H1 (cell line): ENCODE measurements at regions not wholly inside any gene's neighbourhood (a gene's known extent, or its start where the extent isn't known, plus 50 kb on each side); places are given as distances from the start of the nearest gene placed in this dataset.

Experiments used
- CTCF ChIA-PET: fragments of 300-600 bp; sonication (Branson Sonifier 250); formaldehyde crosslinking; loops from one replicate; lab custom pipeline; 2021; ENCODE audit not compliant: partially characterized antibody; lab: Charles Lee
- POLR2A ChIA-PET: fragments of 300-600 bp; sonication (Branson Sonifier 250); formaldehyde crosslinking; loops from one replicate; lab custom pipeline; 2021; ENCODE audit warnings: inconsistent platforms; ENCODE audit not compliant: partially characterized antibody; lab: Charles Lee
- DNase-seq, 2 experiments: peaks; one replicate each; pipeline versions ENCODE4 v3.0.0 to v3.0.0-alpha.2; 2010 to 2022; ENCODE audit warnings: low spot score in 2 of 2, low read depth in 1 of 2, mixed read lengths in 1 of 2
- FAIRE-seq: peaks from 2 replicates; lab custom pipeline; 2011; peaks lifted over from hg19 to GRCh38; lab: Jason Lieb, UNC
- H2AFZ ChIP-seq: 2 replicates; pipeline ENCODE4 v1.8.1; 2012; ENCODE audit warnings: low read length, inconsistent platforms
- H2AK5ac ChIP-seq: 2 replicates; pipeline ENCODE4 v1.6.1; 2013; ENCODE audit warnings: low read depth, low read length
- H2BK120ac ChIP-seq: replicated peaks from 2 replicates; pipeline ENCODE3; 2013; ENCODE audit warnings: low read depth, low read length, inconsistent platforms
- H2BK12ac ChIP-seq: 2 replicates; pipeline ENCODE4 v1.6.1; 2013; ENCODE audit warnings: low read depth, low read length
- H2BK15ac ChIP-seq: 2 replicates; pipeline ENCODE4 v1.6.1; 2013; ENCODE audit warnings: low read length
- H2BK20ac ChIP-seq: 2 replicates; pipeline ENCODE4 v1.6.1; 2013; ENCODE audit warnings: low read length
- H2BK5ac ChIP-seq: 2 replicates; pipeline ENCODE4 v1.6.1; 2013; ENCODE audit warnings: low read depth, low read length
- H3K14ac ChIP-seq: 2 replicates; pipeline ENCODE4 v1.6.1; 2013; ENCODE audit warnings: inconsistent platforms; ENCODE audit not compliant: insufficient read length
- H3K18ac ChIP-seq: 2 replicates; pipeline ENCODE4 v1.6.1; 2013; ENCODE audit warnings: low read length; ENCODE audit errors: extremely low read depth
- H3K23ac ChIP-seq: 2 replicates; pipeline ENCODE4 v1.6.1; 2013; ENCODE audit warnings: inconsistent platforms; ENCODE audit not compliant: insufficient read length
- H3K23me2 ChIP-seq: 2 replicates; pipeline ENCODE4 v1.6.1; 2013; ENCODE audit warnings: low read depth, low read length
- H3K27ac ChIP-seq: 2 replicates; pipeline ENCODE4 v1.6.1; 2011; ENCODE audit warnings: low read depth, low read length, inconsistent platforms
- H3K27me3 ChIP-seq, 4 experiments: replicated peaks in 1 of 4; 1 replicate in 1 of 4; 2 replicates in 3 of 4; pipeline versions ENCODE4 v1.6.1 to v1.8.1; 2011 to 2013; ENCODE audit warnings: low read length in 3 of 4, mild to moderate bottlenecking in 3 of 4, inconsistent platforms in 2 of 4, mixed read lengths in 2 of 4, moderate library complexity in 1 of 4; ENCODE audit not compliant: control insufficient read depth in 3 of 4, insufficient read depth in 3 of 4; ENCODE audit errors: extremely low read depth in 1 of 4
- H3K36me3 ChIP-seq, 4 experiments: 2 replicates each; pipeline versions ENCODE4 v1.6.1 to v1.8.1; 2011 to 2013; ENCODE audit warnings: mild to moderate bottlenecking in 4 of 4, low read length in 3 of 4, moderate library complexity in 2 of 4, control low read depth in 1 of 4, inconsistent platforms in 1 of 4; ENCODE audit not compliant: insufficient read depth in 4 of 4, control insufficient read depth in 2 of 4
- H3K4ac ChIP-seq: replicated peaks from 2 replicates; pipeline ENCODE3; 2013; ENCODE audit warnings: low read length, low read depth, mixed read lengths, inconsistent platforms; ENCODE audit not compliant: insufficient read length
- H3K4me1 ChIP-seq, 4 experiments: replicated peaks in 1 of 4; 1 replicate in 1 of 4; 2 replicates in 3 of 4; pipeline versions ENCODE4 v1.6.1 to v1.8.1; 2011 to 2013; ENCODE audit warnings: low read length in 3 of 4, inconsistent platforms in 2 of 4, mixed read lengths in 1 of 4; ENCODE audit not compliant: insufficient read depth in 4 of 4, control insufficient read depth in 3 of 4
- H3K4me2 ChIP-seq, 2 experiments: 2 replicates each; pipeline versions ENCODE4 v1.6.1 to v1.8.1; 2011 to 2013; ENCODE audit warnings: low read depth in 2 of 2, low read length in 2 of 2, control low read depth in 1 of 2, inconsistent platforms in 1 of 2, mild to moderate bottlenecking in 1 of 2; ENCODE audit not compliant: insufficient read depth in 1 of 2
- H3K4me3 ChIP-seq, 4 experiments: fragments of 200-600, 300-600 bp in 1 of 4; sonication (generic), shearing (Covaris generic), sonication (Bioruptor Twin) in 1 of 4; 2 replicates each; pipeline versions ENCODE4 v1.5.1 to v1.8.1; 2011 to 2016; ENCODE audit warnings: low read length in 4 of 4, low read depth in 3 of 4, control low read depth in 2 of 4, inconsistent platforms in 2 of 4, mild to moderate bottlenecking in 2 of 4, mixed read lengths in 1 of 4, moderate library complexity in 1 of 4; ENCODE audit not compliant: insufficient read depth in 2 of 4; ENCODE audit errors: extremely low read depth in 1 of 4
- H3K56ac ChIP-seq: replicated peaks from 2 replicates; pipeline ENCODE3; 2013; ENCODE audit warnings: low read depth, mild to moderate bottlenecking, mixed read lengths, low read length, inconsistent platforms; ENCODE audit not compliant: insufficient read length
- H3K79me1 ChIP-seq: 2 replicates; pipeline ENCODE4 v1.6.1; 2013; ENCODE audit warnings: low read depth, low read length, control low read depth
- H3K79me2 ChIP-seq, 2 experiments: 2 replicates each; pipeline versions ENCODE4 v1.6.1 to v1.8.1; 2012 to 2013; ENCODE audit warnings: low read length in 2 of 2, mild to moderate bottlenecking in 2 of 2, inconsistent platforms in 1 of 2; ENCODE audit not compliant: insufficient read depth in 2 of 2, control insufficient read depth in 1 of 2
- H3K9ac ChIP-seq, 4 experiments: replicated peaks in 1 of 4; 1 replicate in 1 of 4; 2 replicates in 3 of 4; pipeline versions ENCODE4 v1.6.1 to v1.8.1; 2011 to 2013; ENCODE audit warnings: low read depth in 3 of 4, low read length in 3 of 4, control low read depth in 2 of 4, mild to moderate bottlenecking in 2 of 4, moderate library complexity in 2 of 4, inconsistent platforms in 1 of 4; ENCODE audit errors: extremely low read depth in 1 of 4
- H3K9me3 ChIP-seq, 2 experiments: 2 replicates each; pipeline versions ENCODE4 v1.6.1 to v1.8.1; 2012 to 2013; ENCODE audit warnings: mild to moderate bottlenecking in 2 of 2, moderate library complexity in 2 of 2, control low read depth in 1 of 2, inconsistent platforms in 1 of 2, low read depth in 1 of 2, low read length in 1 of 2, mixed read lengths in 1 of 2; ENCODE audit not compliant: insufficient read depth in 2 of 2
- H4K20me1 ChIP-seq, 2 experiments: replicated peaks in 1 of 2; 2 replicates each; pipeline versions ENCODE3 to v1.8.1; 2011 to 2013; ENCODE audit warnings: inconsistent platforms in 2 of 2, low read length in 2 of 2, mild to moderate bottlenecking in 1 of 2; ENCODE audit not compliant: insufficient read depth in 2 of 2, control insufficient read depth in 1 of 2
- H4K5ac ChIP-seq: 2 replicates; pipeline ENCODE4 v1.6.1; 2013; ENCODE audit warnings: low read length, low read depth, mixed read lengths, inconsistent platforms; ENCODE audit not compliant: insufficient read length
- H4K8ac ChIP-seq: 2 replicates; pipeline ENCODE4 v1.8.0; 2013; ENCODE audit warnings: mild to moderate bottlenecking, moderate library complexity, low read length, inconsistent platforms; ENCODE audit not compliant: insufficient read depth; ENCODE audit errors: extremely low read depth
- H4K91ac ChIP-seq: replicated peaks from 2 replicates; pipeline ENCODE3; 2013; ENCODE audit warnings: low read length, mixed read lengths, inconsistent platforms; ENCODE audit not compliant: insufficient read length
- FOSL1 ChIP-seq: IDR thresholded peaks from 2 replicates; pipeline ENCODE4 v1.6.1; 2011; ENCODE audit warnings: mild to moderate bottlenecking, low read depth, low read length, moderate library complexity; ENCODE audit not compliant: insufficient read depth
- GTF2F1 ChIP-seq: IDR thresholded peaks from 2 replicates; pipeline ENCODE4 v1.6.1; 2012; ENCODE audit warnings: low read depth, low read length, improper control_type of control experiment, borderline replicate concordance
- RAD21 ChIP-seq, 2 experiments: IDR thresholded peaks in 1 of 2; conservative IDR thresholded peaks in 1 of 2; 2 replicates each; pipeline ENCODE4 v1.6.1; 2011; ENCODE audit warnings: low read depth in 2 of 2, low read length in 2 of 2, improper control_type of control experiment in 1 of 2, inconsistent platforms in 1 of 2, mild to moderate bottlenecking in 1 of 2, moderate library complexity in 1 of 2
- RNF2 ChIP-seq: fragments of 200-900, 300-1000 bp; sonication (generic); IDR thresholded peaks from 2 replicates; pipeline ENCODE4 v1.7.1; 2016; ENCODE audit warnings: borderline replicate concordance, low read depth, mild to moderate bottlenecking, antibody characterized with exemption, low read length; ENCODE audit not compliant: poor library complexity, severe bottlenecking; ENCODE audit errors: missing control alignments
- SIRT6 ChIP-seq: IDR thresholded peaks from one replicate; pipeline ENCODE4 v1.7.1; 2012; ENCODE audit warnings: low read length, inconsistent platforms
- TAF7 ChIP-seq: optimal IDR thresholded peaks from 2 replicates; pipeline ENCODE3; 2011; ENCODE audit warnings: low read depth, mild to moderate bottlenecking, inconsistent platforms, low read length, moderate library complexity, borderline replicate concordance
- YY1 ChIP-seq: IDR thresholded peaks from 2 replicates; pipeline ENCODE4 v1.6.1; 2011; ENCODE audit warnings: low read depth, mild to moderate bottlenecking, low read length
- WGBS, 2 experiments: shearing (Covaris generic) in 1 of 2; methylation state at CpG; one replicate each; pipeline versions ENCODE4 v1.1.6 to v1.1.7; 2013 to 2015; ENCODE audit warnings: low lambda C conversion rate in 2 of 2, mixed read lengths in 2 of 2, inconsistent platforms in 1 of 2, low coverage in 1 of 2, missing lambda C conversion rate in 1 of 2; ENCODE audit not compliant: insufficient replicate concordance in 2 of 2, insufficient coverage in 1 of 2, insufficient read length in 1 of 2; ENCODE audit errors: extremely low coverage in 1 of 2, missing lambda C conversion rate in 1 of 2; 5-methylcytosine and 5-hydroxymethylcytosine counted together
- TF ChIP-seq, protein P1 (sequence below), 3 experiments: IDR thresholded peaks; 1 replicate in 2 of 3; 2 replicates in 1 of 3; pipeline versions ENCODE4 v1.5.1 to v1.6.1; 2011; ENCODE audit warnings: low read length in 3 of 3, mild to moderate bottlenecking in 3 of 3, inconsistent platforms in 2 of 3, low read depth in 1 of 3, moderate library complexity in 1 of 3; ENCODE audit not compliant: insufficient read depth in 1 of 3; ENCODE audit errors: control extremely low read depth in 1 of 3
- TF ChIP-seq, protein P2 (sequence below): IDR thresholded peaks from 2 replicates; pipeline ENCODE4 v1.6.1; 2012; ENCODE audit warnings: inconsistent platforms

DNA sequence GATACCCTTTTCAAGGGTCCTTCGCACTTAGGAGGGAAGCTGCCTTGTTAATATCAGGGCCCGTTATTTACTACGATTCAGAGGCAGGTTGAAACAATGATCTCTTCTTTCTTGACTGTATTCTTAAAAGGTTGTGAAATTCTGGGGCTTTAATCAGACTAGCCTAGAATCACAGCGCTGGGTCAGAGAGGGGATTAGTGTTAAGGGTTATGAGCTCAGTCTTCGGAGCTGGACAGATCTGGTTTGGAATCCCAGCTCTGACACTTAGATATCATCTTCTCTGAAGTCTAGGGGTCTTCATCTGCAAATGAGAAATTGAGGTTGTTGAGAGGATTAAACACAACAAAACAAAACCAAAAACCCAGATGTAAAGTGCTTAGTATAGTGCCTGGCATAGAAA, 77.4 kb downstream of the CD83 start:
- Histone ChIP-seq H3K56ac (no peak overlapping the region), H3K4me3 (no peak overlapping the region), H3K14ac (no peak overlapping the region), H3K23ac (no peak overlapping the region), H2BK120ac (no peak overlapping the region), H4K8ac (no peak overlapping the region), H3K9me3 (no peaks in the 10 kb centered on the region), H3K23me2 (no peaks in the 10 kb centered on the region), H3K4me2 (no peak overlapping the region), H2BK20ac (no peak overlapping the region), H2AK5ac (no peak overlapping the region), H3K4me1 (peaks cover 0 to 15% (median 5%) of the 10 kb centered on the region in 4 experiments; a peak in 6 of 7 replicates), H3K79me2 (no peaks in the 10 kb centered on the region), H3K9ac (no peak overlapping the region), H3K36me3 (no peaks in the 10 kb centered on the region), H3K18ac (no peak overlapping the region), H2BK5ac (no peak overlapping the region), H4K91ac (no peak overlapping the region), H2BK12ac (no peak overlapping the region), H3K79me1 (no peaks in the 10 kb centered on the region), H3K4ac (no peak overlapping the region), H4K20me1 (no peaks in the 10 kb centered on the region), H4K5ac (no peak overlapping the region), H2BK15ac (no peak overlapping the region), H2AFZ (no peak overlapping the region), H3K27me3 (peaks cover 0 to 2% (median 0%) of the 10 kb centered on the region in 4 experiments; a peak in 1 of 7 replicates), H3K27ac (no peak overlapping the region)
- ChIA-PET CTCF (interaction anchor here (0.6 to 1.0 kb wide), 3 partner anchors 21 to 180 kb away, joined by 3 to 5 read pairs (median 4); no protein-coding TSS in a partner anchor), POLR2A (no interaction called here)
- FAIRE-seq (no peak), DNase-seq (no peak)
- TF ChIP-seq SIRT6: no peak
- TF ChIP-seq, protein P1, sequence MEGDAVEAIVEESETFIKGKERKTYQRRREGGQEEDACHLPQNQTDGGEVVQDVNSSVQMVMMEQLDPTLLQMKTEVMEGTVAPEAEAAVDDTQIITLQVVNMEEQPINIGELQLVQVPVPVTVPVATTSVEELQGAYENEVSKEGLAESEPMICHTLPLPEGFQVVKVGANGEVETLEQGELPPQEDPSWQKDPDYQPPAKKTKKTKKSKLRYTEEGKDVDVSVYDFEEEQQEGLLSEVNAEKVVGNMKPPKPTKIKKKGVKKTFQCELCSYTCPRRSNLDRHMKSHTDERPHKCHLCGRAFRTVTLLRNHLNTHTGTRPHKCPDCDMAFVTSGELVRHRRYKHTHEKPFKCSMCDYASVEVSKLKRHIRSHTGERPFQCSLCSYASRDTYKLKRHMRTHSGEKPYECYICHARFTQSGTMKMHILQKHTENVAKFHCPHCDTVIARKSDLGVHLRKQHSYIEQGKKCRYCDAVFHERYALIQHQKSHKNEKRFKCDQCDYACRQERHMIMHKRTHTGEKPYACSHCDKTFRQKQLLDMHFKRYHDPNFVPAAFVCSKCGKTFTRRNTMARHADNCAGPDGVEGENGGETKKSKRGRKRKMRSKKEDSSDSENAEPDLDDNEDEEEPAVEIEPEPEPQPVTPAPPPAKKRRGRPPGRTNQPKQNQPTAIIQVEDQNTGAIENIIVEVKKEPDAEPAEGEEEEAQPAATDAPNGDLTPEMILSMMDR (IDR thresholded peaks at IDR 0.05; ENCODE audit: control extremely low read depth in 1 of 3, insufficient read depth in 1 of 3, low read depth in 1 of 3, low read length in 3 of 3): no peak
- TF ChIP-seq RNF2: no peak
- TF ChIP-seq, protein P2, sequence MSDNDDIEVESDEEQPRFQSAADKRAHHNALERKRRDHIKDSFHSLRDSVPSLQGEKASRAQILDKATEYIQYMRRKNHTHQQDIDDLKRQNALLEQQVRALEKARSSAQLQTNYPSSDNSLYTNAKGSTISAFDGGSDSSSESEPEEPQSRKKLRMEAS: no peak
- no peak for TF ChIP-seq GTF2F1
- TF ChIP-seq YY1: no peak
- no peak for TF ChIP-seq FOSL1
- no peak for TF ChIP-seq RAD21 (IDR thresholded peaks at IDR 0.05 in 1 of 2, conservative IDR thresholded peaks at IDR 0.05 in 1 of 2; ENCODE audit: low read depth in 2 of 2, low read length in 2 of 2)
- TF ChIP-seq TAF7: no peak
- WGBS, 2 experiments: 83% methylated on average over 5 of the region's 5 CpGs; no CpG with 5 or more reads in 1 of the 2 experiments
